SU-DHL-6 (cell line): ENCODE measurements at regions not wholly inside any gene's neighbourhood (a gene's known extent, or its start where the extent isn't known, plus 50 kb on each side); places are given as distances from the start of the nearest gene placed in this dataset.

ENCODE experiments used
- H2AFZ ChIP-seq: fragments of 200-600 bp; sonication (generic); 2 replicates; pipeline ENCODE4 v1.6.1; 2014; ENCODE audit warnings: low read depth, mild to moderate bottlenecking, moderate library complexity, mixed read lengths, antibody characterized with exemption, low read length; ENCODE audit not compliant: severe bottlenecking
- H3F3A ChIP-seq: fragments of 200-600 bp; shearing (Covaris generic); 2 replicates; pipeline ENCODE4 v1.6.0; 2016; ENCODE audit warnings: antibody characterized with exemption, mild to moderate bottlenecking; ENCODE audit not compliant: insufficient read depth
- H3K27ac ChIP-seq: fragments of 200-600 bp; sonication (generic); 2 replicates; pipeline ENCODE4 v1.5.1; 2016; ENCODE audit warnings: low read depth, mild to moderate bottlenecking, low read length, moderate library complexity, mixed read lengths
- H3K27me3 ChIP-seq: fragments of 200-600 bp; sonication (generic), shearing (Covaris generic); 2 replicates; pipeline ENCODE4 v1.6.0; 2014; ENCODE audit warnings: mild to moderate bottlenecking, low read length
- H3K36me3 ChIP-seq: fragments of 200-600 bp; sonication (generic); 2 replicates; pipeline ENCODE4 v1.6.1; 2014; ENCODE audit warnings: mild to moderate bottlenecking, low read length, mixed read lengths
- H3K4me2 ChIP-seq: fragments of 300-600, 200-600 bp; shearing (Covaris generic), sonication (generic); 2 replicates; pipeline ENCODE4 v1.6.0; 2014; ENCODE audit warnings: low read length, low read depth, mild to moderate bottlenecking; ENCODE audit not compliant: poor library complexity, severe bottlenecking
- H3K4me3 ChIP-seq: fragments of 200-600 bp; sonication (generic); 2 replicates; pipeline ENCODE4 v1.5.1; 2014; ENCODE audit warnings: antibody characterized with exemption, low read length, mild to moderate bottlenecking, mixed read lengths; ENCODE audit not compliant: insufficient read depth, poor library complexity, severe bottlenecking
- H3K79me2 ChIP-seq: fragments of 200-600 bp; sonication (generic); 2 replicates; pipeline ENCODE4 v1.6.1; 2014; ENCODE audit warnings: mild to moderate bottlenecking, low read length, moderate library complexity; ENCODE audit not compliant: insufficient read depth
- H3K9ac ChIP-seq: fragments of 200-600 bp; sonication (generic); 2 replicates; pipeline ENCODE4 v1.7.0; 2014; ENCODE audit warnings: mild to moderate bottlenecking, low read length
- H3K9me2 ChIP-seq: fragments of 200-600 bp; sonication (generic); replicated peaks from 2 replicates; pipeline ENCODE4 v1.6.1; 2014; ENCODE audit warnings: low read length; ENCODE audit not compliant: insufficient read depth
- H3K9me3 ChIP-seq: fragments of 200-600 bp; sonication (generic); 2 replicates; pipeline ENCODE4 v1.6.1; 2014; ENCODE audit warnings: low read length, mixed read lengths; ENCODE audit not compliant: insufficient read depth
- H4K20me1 ChIP-seq: fragments of 200-600 bp; sonication (generic); 2 replicates; pipeline ENCODE4 v1.6.1; 2014; ENCODE audit warnings: low read depth, mild to moderate bottlenecking, antibody characterized with exemption, low read length, moderate library complexity, mixed read lengths
- EZH2phosphoT487 ChIP-seq: fragments of 200-600 bp; sonication (generic), shearing (Covaris generic); conservative IDR thresholded peaks from 2 replicates; pipeline ENCODE4 v1.6.1; 2018; ENCODE audit warnings: mild to moderate bottlenecking, antibody characterized with exemption, low read length, moderate library complexity, mixed read lengths
- TF ChIP-seq, protein P1 (sequence below): fragments of 200-600 bp; sonication (generic); IDR thresholded peaks from one replicate; pipeline ENCODE4 v1.5.1; 2017; ENCODE audit warnings: antibody characterized with exemption, mild to moderate bottlenecking, low read length, moderate library complexity; ENCODE audit not compliant: insufficient read depth, poor library complexity, severe bottlenecking

DNA sequence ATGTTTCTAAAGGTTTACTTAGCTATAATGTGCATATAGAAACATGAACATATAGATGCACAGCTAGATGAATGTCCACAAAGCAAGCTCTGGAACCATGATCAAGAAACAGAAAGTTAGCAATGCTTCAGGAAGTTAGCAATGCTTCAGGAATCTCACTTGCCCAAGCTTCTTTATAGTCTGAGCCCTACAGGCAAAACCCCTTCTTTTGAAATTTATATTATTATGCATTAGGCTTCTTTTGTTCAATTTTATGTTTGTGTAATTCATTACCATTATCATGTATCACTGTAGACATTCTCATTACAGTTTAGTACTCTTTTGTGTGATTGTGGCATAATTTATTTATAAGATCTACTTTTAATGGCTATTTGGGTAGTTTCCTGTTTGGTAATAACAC, 286.4 kb upstream of the BCHE start:
- Histone ChIP-seq H3K4me2 (no peak overlapping the region), H3K27me3 (no peaks in the 10 kb centered on the region), H3K9me2 (no peaks in the 10 kb centered on the region), H3K9ac (no peak overlapping the region), H3K79me2 (no peaks in the 10 kb centered on the region), H2AFZ (no peak overlapping the region), H3K36me3 (0 out of 2 replicates have a peak, but pooled peaks cover 3% of the 10 kb centered on the region), H3K27ac (no peak overlapping the region), H3K9me3 (peaks cover 6% of the 10 kb centered on the region; the same call in 1 of the 2 replicates), H4K20me1 (no peaks in the 10 kb centered on the region), H3K4me3 (no peak overlapping the region), H3F3A (no peaks in the 10 kb centered on the region)
- TF ChIP-seq, protein P1, sequence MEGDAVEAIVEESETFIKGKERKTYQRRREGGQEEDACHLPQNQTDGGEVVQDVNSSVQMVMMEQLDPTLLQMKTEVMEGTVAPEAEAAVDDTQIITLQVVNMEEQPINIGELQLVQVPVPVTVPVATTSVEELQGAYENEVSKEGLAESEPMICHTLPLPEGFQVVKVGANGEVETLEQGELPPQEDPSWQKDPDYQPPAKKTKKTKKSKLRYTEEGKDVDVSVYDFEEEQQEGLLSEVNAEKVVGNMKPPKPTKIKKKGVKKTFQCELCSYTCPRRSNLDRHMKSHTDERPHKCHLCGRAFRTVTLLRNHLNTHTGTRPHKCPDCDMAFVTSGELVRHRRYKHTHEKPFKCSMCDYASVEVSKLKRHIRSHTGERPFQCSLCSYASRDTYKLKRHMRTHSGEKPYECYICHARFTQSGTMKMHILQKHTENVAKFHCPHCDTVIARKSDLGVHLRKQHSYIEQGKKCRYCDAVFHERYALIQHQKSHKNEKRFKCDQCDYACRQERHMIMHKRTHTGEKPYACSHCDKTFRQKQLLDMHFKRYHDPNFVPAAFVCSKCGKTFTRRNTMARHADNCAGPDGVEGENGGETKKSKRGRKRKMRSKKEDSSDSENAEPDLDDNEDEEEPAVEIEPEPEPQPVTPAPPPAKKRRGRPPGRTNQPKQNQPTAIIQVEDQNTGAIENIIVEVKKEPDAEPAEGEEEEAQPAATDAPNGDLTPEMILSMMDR, result no peak
- no peak for TF ChIP-seq EZH2phosphoT487

DNA sequence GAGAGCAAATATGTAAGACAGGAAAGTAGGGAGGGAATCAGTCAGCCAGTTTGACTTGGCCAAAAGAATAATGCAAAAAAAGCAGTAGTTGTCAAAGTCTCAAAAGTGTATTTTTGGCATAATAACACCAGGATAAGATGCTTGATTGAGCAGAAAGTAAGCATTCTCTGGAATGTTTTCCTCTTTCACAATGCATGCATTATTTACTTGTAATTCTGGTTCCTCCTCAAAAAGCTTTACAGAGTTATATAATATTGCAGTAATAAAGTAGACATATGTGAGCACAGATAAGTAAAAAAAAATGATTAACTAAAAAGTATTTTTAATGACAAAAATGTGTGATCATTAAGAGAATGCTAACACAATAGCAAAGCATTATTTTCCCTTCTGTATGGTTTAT, 285.9 kb upstream of the BCHE start:
- no peak overlapping the region for H2AFZ ChIP-seq
- TF ChIP-seq EZH2phosphoT487, result no peak
- TF ChIP-seq, protein P1, result no peak
- no peak overlapping the region for H3K9ac ChIP-seq
- no peaks in the 10 kb centered on the region for H3K27me3 ChIP-seq
- peaks cover 6% of the 10 kb centered on the region; the same call in 1 of the 2 replicates for H3K9me3 ChIP-seq
- no peaks in the 10 kb centered on the region for H4K20me1 ChIP-seq
- H3K4me3 ChIP-seq, result no peak overlapping the region
- H3F3A ChIP-seq, result no peaks in the 10 kb centered on the region
- H3K79me2 ChIP-seq, result no peaks in the 10 kb centered on the region
- no peak overlapping the region for H3K27ac ChIP-seq
- no peaks in the 10 kb centered on the region for H3K9me2 ChIP-seq
- no peak overlapping the region for H3K4me2 ChIP-seq
- H3K36me3 ChIP-seq, result 0 out of 2 replicates have a peak, but pooled peaks cover 3% of the 10 kb centered on the region

DNA sequence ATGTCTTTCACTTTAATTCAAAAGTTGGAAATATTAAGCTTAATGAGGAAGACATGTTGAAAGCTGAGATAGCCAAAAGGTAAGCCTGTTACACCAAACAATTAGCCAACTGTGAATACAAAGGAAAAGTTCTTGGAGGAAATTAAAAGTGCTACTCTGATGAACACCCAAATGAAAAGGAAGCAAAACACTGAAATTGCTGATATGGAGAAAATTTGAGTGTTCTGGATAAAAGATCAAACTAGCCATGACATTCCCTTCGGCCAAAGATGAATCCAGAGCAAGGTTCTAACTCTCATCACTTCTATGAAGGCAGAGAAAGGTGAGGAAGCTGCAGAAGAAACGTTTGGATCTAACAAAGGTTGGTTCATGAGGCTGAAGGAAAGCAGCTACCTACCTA, 280.8 kb upstream of the BCHE start:
- Histone ChIP-seq H3K9ac (no peak overlapping the region), H3K27me3 (no peaks in the 10 kb centered on the region), H3F3A (no peaks in the 10 kb centered on the region; the same call in 1 of the 2 replicates), H3K9me3 (peaks cover 6% of the 10 kb centered on the region; the same call in 1 of the 2 replicates), H2AFZ (peak overlapping the region; percentile 87), H3K27ac (no peak overlapping the region), H3K4me3 (no peak overlapping the region), H3K9me2 (no peaks in the 10 kb centered on the region), H3K4me2 (no peak overlapping the region), H3K79me2 (no peaks in the 10 kb centered on the region), H3K36me3 (0 out of 2 replicates have a peak, but pooled peaks cover 3% of the 10 kb centered on the region), H4K20me1 (no peaks in the 10 kb centered on the region)
- TF ChIP-seq EZH2phosphoT487, result no peak
- TF ChIP-seq, protein P1, result no peak
